HL-60 (cell line): ENCODE measurements at regions not wholly inside any gene's neighbourhood (a gene's known extent, or its start where the extent isn't known, plus 50 kb on each side); places are given as distances from the start of the nearest gene placed in this dataset.
A peak's percentile ranks its signal among the peaks of the same experiment; 100 is the strongest.
"Not testable (repeated sequence)": the region's sequence is repeated elsewhere in the genome, so short reads cannot be mapped to it uniquely, and the experiment has no call there.

Source experiments
- DNase-seq, 2 experiments: peaks; one replicate each; pipeline ENCODE4 v3.0.0-alpha.2; 2010 to 2020; ENCODE audit warnings: low read depth in 1 of 2, low spot score in 1 of 2
- H3K27ac ChIP-seq: fragments of 250-450 bp; sonication (Bioruptor Pico); replicated peaks from 2 replicates; pipeline ENCODE4 v1.5.1; 2020; ENCODE audit warnings: mild to moderate bottlenecking, moderate library complexity
- H3K27me3 ChIP-seq: fragments of 250-450 bp; sonication (Bioruptor Pico); 2 replicates; pipeline ENCODE4 v1.5.1; 2021; ENCODE audit warnings: mild to moderate bottlenecking, moderate library complexity; ENCODE audit not compliant: insufficient read depth, poor library complexity, severe bottlenecking
- H3K4me3 ChIP-seq: replicated peaks from 2 replicates; pipeline ENCODE4 v1.5.1; 2011; ENCODE audit warnings: mild to moderate bottlenecking, control low read depth, low read length; ENCODE audit not compliant: insufficient read depth
- CTCF ChIP-seq: IDR thresholded peaks from one replicate; pipeline ENCODE4 v1.5.1; 2011; ENCODE audit warnings: low read length, control low read depth, inconsistent platforms; ENCODE audit not compliant: insufficient read depth
- GABPA ChIP-seq: IDR thresholded peaks from 2 replicates; pipeline ENCODE4 v1.6.1; 2012; ENCODE audit warnings: low read depth
- POLR2AphosphoS5 ChIP-seq: IDR thresholded peaks from 2 replicates; pipeline ENCODE4 v1.6.1; 2012; ENCODE audit warnings: low read depth
- REST ChIP-seq: IDR thresholded peaks from 2 replicates; pipeline ENCODE4 v1.6.1; 2012; ENCODE audit warnings: low read depth; ENCODE audit not compliant: insufficient replicate concordance
- SPI1 ChIP-seq: IDR thresholded peaks from 2 replicates; pipeline ENCODE4 v1.6.1; 2012; ENCODE audit warnings: low read depth, mild to moderate bottlenecking, borderline replicate concordance

GRCh38 chr3:20836801-20837200 lies 650.8 kb upstream of the SGO1 start:
- Histone ChIP-seq H3K27ac (no peak overlapping the region), H3K4me3 (no peak overlapping the region), H3K27me3 (no peaks in the 10 kb centered on the region)
- no peak for DNase-seq
- TF ChIP-seq REST: no peak
- no peak for TF ChIP-seq SPI1
- no peak for TF ChIP-seq POLR2AphosphoS5
- no peak for TF ChIP-seq CTCF
- no peak for TF ChIP-seq GABPA

- no peak for DNase-seq
- no peak overlapping the region for H3K4me3 ChIP-seq
- TF ChIP-seq REST (no peak), POLR2AphosphoS5 (no peak), SPI1 (peak; percentile 67), CTCF (no peak), GABPA (no peak)
- H3K27ac ChIP-seq: no peak overlapping the region
- H3K27me3 ChIP-seq: no peaks in the 10 kb centered on the region
Observed at GRCh38 chr3:20832963-20833362, 647.0 kb upstream of the SGO1 start.

- no peak overlapping the region for H3K4me3 ChIP-seq
- no peak for DNase-seq
- H3K27me3 ChIP-seq: no peaks in the 10 kb centered on the region
- TF ChIP-seq CTCF: no peak
- no peak for TF ChIP-seq REST
- no peak for TF ChIP-seq POLR2AphosphoS5
- no peak for TF ChIP-seq GABPA
- TF ChIP-seq SPI1: no peak
- no peak overlapping the region for H3K27ac ChIP-seq
Observed at GRCh38 chr3:20822251-20822650, 636.2 kb upstream of the SGO1 start.

- not testable (repeated sequence) for H3K27ac ChIP-seq, DNase-seq, H3K4me3 ChIP-seq
Observed at GRCh38 chr3:20820872-20821271, 634.9 kb upstream of the SGO1 start.

More at GRCh38 chr3:20820872-20821271, 634.9 kb upstream of the SGO1 start:
- H3K27me3 ChIP-seq: not testable (repeated sequence)
